ENCODE measurements at regions not wholly inside any gene's neighbourhood (a gene's known extent, or its start where the extent isn't known, plus 50 kb on each side); places are given as distances from the start of the nearest gene placed in this dataset.

DNA sequence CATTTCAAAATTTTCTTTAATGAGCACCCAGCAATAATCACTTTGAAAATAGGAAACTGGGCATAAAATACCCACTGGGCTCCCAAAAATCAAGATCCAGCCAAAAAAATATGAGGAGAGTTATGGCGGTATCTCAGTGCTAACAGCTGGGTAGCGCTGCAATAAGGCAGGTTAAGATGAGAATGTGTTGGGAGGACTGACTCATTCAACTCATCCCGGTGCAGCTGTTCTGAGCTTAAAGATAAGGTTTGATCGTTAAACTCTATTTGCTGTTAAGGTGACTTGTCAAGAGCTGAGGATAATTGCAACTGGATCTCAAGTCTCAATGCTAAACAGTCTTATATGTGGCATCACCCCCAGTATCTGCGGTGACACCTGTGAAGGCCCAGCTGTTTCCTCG is 507.7 kb downstream of the EPM2A start:
- no peak for DNase-seq (ENCODE audit: low spot score)
- no peak overlapping the region for H3K27ac Mint-ChIP-seq
- no peaks in the 10 kb centered on the region for H3K36me3 Mint-ChIP-seq
- ChIA-PET POLR2A (no interaction called here), CTCF (no interaction called here)
- no peak overlapping the region for H3K4me3 Mint-ChIP-seq
- no peak for TF ChIP-seq PRDM15 (CRISPR knock-in tag; IDR thresholded peaks at IDR 0.05)
- TF ChIP-seq ELF4 (CRISPR knock-in tag; IDR thresholded peaks at IDR 0.05; ENCODE audit: low read depth), result no peak
- TF ChIP-seq IRF2 (CRISPR knock-in tag; IDR thresholded peaks at IDR 0.05; ENCODE audit: borderline replicate concordance, low read depth), result no peak
- TF ChIP-seq ZNF219 (CRISPR knock-in tag; IDR thresholded peaks at IDR 0.05; ENCODE audit: borderline replicate concordance), result no peak
- no peak for TF ChIP-seq SMAD3 (CRISPR knock-in tag; IDR thresholded peaks at IDR 0.05; ENCODE audit: borderline replicate concordance)
- H3K9me3 Mint-ChIP-seq, result peaks cover 3% of the 10 kb centered on the region
- no peak for ATAC-seq
- no peaks in the 10 kb centered on the region for H3K27me3 Mint-ChIP-seq (ENCODE audit: low read depth)
- peaks cover 2% of the 10 kb centered on the region for H3K4me1 Mint-ChIP-seq

DNA sequence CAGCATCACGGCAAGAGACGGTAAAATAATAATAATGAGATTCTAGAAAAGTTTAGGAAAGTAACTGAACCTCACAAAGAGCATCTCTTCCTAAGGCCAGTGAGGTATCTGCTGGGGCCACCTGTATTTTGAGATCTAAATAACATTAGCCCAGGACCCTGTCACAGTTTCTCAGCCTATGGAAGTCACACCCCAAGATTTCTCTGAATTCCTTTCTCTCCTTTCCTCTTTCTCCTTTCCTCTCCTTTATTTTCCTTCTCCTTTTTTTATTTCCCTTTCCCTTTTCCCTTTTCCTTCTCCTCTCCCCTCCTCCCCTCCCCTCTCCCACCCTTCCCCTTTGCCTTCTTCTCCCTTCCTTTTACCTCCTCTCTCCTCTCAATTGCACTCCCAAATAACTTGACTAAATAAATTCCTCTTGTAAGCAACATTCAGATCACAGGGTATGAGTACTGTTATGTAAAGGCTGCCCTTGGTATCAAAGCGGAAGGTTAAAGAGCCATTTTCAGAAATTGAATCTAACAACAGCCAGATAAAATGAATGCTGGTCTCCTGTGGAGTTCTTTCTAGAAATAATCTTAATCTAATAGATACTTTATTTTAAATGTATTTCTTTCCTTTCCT is 506.2 kb downstream of the EPM2A start:
- no peak for DNase-seq (ENCODE audit: low spot score)
- no peak for TF ChIP-seq NR1H2 (CRISPR knock-in tag; IDR thresholded peaks at IDR 0.05)
- TF ChIP-seq SMAD4 (CRISPR knock-in tag; IDR thresholded peaks at IDR 0.05), result no peak
- TF ChIP-seq SP1 (CRISPR knock-in tag; conservative IDR thresholded peaks at IDR 0.05), result no peak
- no peak for TF ChIP-seq RELA (CRISPR knock-in tag; IDR thresholded peaks at IDR 0.05; ENCODE audit: borderline replicate concordance)
- TF ChIP-seq ZNF671 (CRISPR knock-in tag; IDR thresholded peaks at IDR 0.05), result no peak
- no peak for TF ChIP-seq GTF2I (CRISPR knock-in tag; conservative IDR thresholded peaks at IDR 0.05)
- no peak for TF ChIP-seq ZNF396 (CRISPR knock-in tag; IDR thresholded peaks at IDR 0.05; ENCODE audit: borderline replicate concordance)
- TF ChIP-seq, protein P1, sequence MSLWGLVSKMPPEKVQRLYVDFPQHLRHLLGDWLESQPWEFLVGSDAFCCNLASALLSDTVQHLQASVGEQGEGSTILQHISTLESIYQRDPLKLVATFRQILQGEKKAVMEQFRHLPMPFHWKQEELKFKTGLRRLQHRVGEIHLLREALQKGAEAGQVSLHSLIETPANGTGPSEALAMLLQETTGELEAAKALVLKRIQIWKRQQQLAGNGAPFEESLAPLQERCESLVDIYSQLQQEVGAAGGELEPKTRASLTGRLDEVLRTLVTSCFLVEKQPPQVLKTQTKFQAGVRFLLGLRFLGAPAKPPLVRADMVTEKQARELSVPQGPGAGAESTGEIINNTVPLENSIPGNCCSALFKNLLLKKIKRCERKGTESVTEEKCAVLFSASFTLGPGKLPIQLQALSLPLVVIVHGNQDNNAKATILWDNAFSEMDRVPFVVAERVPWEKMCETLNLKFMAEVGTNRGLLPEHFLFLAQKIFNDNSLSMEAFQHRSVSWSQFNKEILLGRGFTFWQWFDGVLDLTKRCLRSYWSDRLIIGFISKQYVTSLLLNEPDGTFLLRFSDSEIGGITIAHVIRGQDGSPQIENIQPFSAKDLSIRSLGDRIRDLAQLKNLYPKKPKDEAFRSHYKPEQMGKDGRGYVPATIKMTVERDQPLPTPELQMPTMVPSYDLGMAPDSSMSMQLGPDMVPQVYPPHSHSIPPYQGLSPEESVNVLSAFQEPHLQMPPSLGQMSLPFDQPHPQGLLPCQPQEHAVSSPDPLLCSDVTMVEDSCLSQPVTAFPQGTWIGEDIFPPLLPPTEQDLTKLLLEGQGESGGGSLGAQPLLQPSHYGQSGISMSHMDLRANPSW (CRISPR knock-in tag; conservative IDR thresholded peaks at IDR 0.05; ENCODE audit: low read depth), result no peak
- TF ChIP-seq ATF1 (CRISPR knock-in tag; IDR thresholded peaks at IDR 0.05), result no peak
- TF ChIP-seq, protein P2, sequence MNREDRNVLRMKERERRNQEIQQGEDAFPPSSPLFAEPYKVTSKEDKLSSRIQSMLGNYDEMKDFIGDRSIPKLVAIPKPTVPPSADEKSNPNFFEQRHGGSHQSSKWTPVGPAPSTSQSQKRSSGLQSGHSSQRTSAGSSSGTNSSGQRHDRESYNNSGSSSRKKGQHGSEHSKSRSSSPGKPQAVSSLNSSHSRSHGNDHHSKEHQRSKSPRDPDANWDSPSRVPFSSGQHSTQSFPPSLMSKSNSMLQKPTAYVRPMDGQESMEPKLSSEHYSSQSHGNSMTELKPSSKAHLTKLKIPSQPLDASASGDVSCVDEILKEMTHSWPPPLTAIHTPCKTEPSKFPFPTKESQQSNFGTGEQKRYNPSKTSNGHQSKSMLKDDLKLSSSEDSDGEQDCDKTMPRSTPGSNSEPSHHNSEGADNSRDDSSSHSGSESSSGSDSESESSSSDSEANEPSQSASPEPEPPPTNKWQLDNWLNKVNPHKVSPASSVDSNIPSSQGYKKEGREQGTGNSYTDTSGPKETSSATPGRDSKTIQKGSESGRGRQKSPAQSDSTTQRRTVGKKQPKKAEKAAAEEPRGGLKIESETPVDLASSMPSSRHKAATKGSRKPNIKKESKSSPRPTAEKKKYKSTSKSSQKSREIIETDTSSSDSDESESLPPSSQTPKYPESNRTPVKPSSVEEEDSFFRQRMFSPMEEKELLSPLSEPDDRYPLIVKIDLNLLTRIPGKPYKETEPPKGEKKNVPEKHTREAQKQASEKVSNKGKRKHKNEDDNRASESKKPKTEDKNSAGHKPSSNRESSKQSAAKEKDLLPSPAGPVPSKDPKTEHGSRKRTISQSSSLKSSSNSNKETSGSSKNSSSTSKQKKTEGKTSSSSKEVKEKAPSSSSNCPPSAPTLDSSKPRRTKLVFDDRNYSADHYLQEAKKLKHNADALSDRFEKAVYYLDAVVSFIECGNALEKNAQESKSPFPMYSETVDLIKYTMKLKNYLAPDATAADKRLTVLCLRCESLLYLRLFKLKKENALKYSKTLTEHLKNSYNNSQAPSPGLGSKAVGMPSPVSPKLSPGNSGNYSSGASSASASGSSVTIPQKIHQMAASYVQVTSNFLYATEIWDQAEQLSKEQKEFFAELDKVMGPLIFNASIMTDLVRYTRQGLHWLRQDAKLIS (CRISPR knock-in tag; IDR thresholded peaks at IDR 0.05; ENCODE audit: borderline replicate concordance), result no peak
- TF ChIP-seq SOX15 (CRISPR knock-in tag; IDR thresholded peaks at IDR 0.05), result no peak
- no peak for TF ChIP-seq ESRRA (CRISPR knock-in tag; IDR thresholded peaks at IDR 0.05; ENCODE audit: borderline replicate concordance)
- TF ChIP-seq KAT7 (CRISPR knock-in tag; IDR thresholded peaks at IDR 0.05; ENCODE audit: borderline replicate concordance), result no peak
- no peak for TF ChIP-seq NFATC4 (CRISPR knock-in tag; IDR thresholded peaks at IDR 0.05)
- no peak for TF ChIP-seq CBFB (CRISPR knock-in tag; IDR thresholded peaks at IDR 0.05; ENCODE audit: low read depth)
- TF ChIP-seq, protein P3, sequence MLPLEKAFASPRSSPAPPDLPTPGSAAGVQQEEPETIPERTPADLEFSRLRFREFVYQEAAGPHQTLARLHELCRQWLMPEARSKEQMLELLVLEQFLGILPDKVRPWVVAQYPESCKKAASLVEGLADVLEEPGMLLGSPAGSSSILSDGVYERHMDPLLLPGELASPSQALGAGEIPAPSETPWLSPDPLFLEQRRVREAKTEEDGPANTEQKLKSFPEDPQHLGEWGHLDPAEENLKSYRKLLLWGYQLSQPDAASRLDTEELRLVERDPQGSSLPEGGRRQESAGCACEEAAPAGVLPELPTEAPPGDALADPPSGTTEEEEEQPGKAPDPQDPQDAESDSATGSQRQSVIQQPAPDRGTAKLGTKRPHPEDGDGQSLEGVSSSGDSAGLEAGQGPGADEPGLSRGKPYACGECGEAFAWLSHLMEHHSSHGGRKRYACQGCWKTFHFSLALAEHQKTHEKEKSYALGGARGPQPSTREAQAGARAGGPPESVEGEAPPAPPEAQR (CRISPR knock-in tag; IDR thresholded peaks at IDR 0.05), result no peak
- TF ChIP-seq, protein P4, sequence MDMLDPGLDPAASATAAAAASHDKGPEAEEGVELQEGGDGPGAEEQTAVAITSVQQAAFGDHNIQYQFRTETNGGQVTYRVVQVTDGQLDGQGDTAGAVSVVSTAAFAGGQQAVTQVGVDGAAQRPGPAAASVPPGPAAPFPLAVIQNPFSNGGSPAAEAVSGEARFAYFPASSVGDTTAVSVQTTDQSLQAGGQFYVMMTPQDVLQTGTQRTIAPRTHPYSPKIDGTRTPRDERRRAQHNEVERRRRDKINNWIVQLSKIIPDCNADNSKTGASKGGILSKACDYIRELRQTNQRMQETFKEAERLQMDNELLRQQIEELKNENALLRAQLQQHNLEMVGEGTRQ (CRISPR knock-in tag; IDR thresholded peaks at IDR 0.05), result no peak
- TF ChIP-seq GABPB1 (CRISPR knock-in tag; IDR thresholded peaks at IDR 0.05), result no peak
- no peak for TF ChIP-seq EMX1 (CRISPR knock-in tag; IDR thresholded peaks at IDR 0.05)
- no peak for ATAC-seq
- Mint-ChIP-seq H3K36me3 (peaks cover 7% of the 10 kb centered on the region; the same call in 1 of the 2 replicates), H3K27me3 (ENCODE audit: low read depth) (no peaks in the 10 kb centered on the region), H3K4me3 (no peak overlapping the region), H3K27ac (no peak overlapping the region), H3K9me3 (peaks cover 17% of the 10 kb centered on the region), H3K4me1 (peaks cover 2% of the 10 kb centered on the region)
- ChIA-PET POLR2A (no interaction called here), CTCF (interaction anchor here (1.0 kb wide), 1 partner anchor 8 kb away, joined by 3 read pairs; no protein-coding TSS in a partner anchor)

All from WTC11 (cell line).